ENCODE measurements at regions not wholly inside any gene's neighbourhood (a gene's known extent, or its start where the extent isn't known, plus 50 kb on each side); places are given as distances from the start of the nearest gene placed in this dataset.

DNA sequence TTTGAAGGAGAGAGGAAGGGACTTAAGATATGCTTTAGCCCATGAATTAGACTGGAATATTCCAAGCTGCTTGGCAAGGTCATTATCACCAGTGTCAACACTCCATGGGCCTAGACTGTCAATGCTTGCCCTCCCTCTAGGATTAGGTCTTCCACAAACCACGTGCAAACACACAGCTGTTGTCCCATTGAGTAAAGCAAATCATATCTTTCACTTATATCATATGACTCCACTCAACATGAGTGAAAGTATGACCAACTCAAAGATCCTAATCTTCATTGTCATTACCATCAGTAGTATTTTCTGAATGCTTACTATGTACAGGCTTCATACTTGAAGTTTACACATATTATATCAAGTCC lies 57.0 kb upstream of the GRAMD2B start (continued):
- TF ChIP-seq, protein P1, sequence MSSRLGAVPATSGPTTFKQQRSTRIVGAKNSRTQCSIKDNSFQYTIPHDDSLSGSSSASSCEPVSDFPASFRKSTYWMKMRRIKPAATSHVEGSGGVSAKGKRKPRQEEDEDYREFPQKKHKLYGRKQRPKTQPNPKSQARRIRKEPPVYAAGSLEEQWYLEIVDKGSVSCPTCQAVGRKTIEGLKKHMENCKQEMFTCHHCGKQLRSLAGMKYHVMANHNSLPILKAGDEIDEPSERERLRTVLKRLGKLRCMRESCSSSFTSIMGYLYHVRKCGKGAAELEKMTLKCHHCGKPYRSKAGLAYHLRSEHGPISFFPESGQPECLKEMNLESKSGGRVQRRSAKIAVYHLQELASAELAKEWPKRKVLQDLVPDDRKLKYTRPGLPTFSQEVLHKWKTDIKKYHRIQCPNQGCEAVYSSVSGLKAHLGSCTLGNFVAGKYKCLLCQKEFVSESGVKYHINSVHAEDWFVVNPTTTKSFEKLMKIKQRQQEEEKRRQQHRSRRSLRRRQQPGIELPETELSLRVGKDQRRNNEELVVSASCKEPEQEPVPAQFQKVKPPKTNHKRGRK (CRISPR knock-in tag; IDR thresholded peaks at IDR 0.05), result no peak
- TF ChIP-seq RORA (CRISPR knock-in tag; IDR thresholded peaks at IDR 0.05) (no peak), TOPORS (CRISPR knock-in tag; IDR thresholded peaks at IDR 0.05) (no peak), NR2C2 (CRISPR knock-in tag; IDR thresholded peaks at IDR 0.05; ENCODE audit: borderline replicate concordance) (no peak; the same call in 1 of the 2 replicates), ZNF703 (CRISPR knock-in tag; IDR thresholded peaks at IDR 0.05; ENCODE audit: borderline replicate concordance) (no peak), CHCHD3 (CRISPR knock-in tag; IDR thresholded peaks at IDR 0.05) (no peak), DNMT1 (CRISPR knock-in tag; IDR thresholded peaks at IDR 0.05) (no peak), ZNF75D (CRISPR knock-in tag; IDR thresholded peaks at IDR 0.05; ENCODE audit: borderline replicate concordance) (no peak), HDAC6 (IDR thresholded peaks at IDR 0.05; ENCODE audit: low read depth, low read length) (no peak), FOSL1 (CRISPR knock-in tag; IDR thresholded peaks at IDR 0.05; ENCODE audit: borderline replicate concordance) (no peak), HOXA3 (CRISPR knock-in tag; IDR thresholded peaks at IDR 0.05) (no peak), HMGXB4 (CRISPR knock-in tag; IDR thresholded peaks at IDR 0.05; ENCODE audit: borderline replicate concordance in 1 of 2, low read depth in 1 of 2) (no peak), ATM (IDR thresholded peaks at IDR 0.05; ENCODE audit: borderline replicate concordance) (no peak), KLF16 (CRISPR knock-in tag; IDR thresholded peaks at IDR 0.05) (no peak), PTBP1 (IDR thresholded peaks at IDR 0.05; ENCODE audit: low read depth, low read length, poor library complexity, severe bottlenecking) (no peak), KAT8 (CRISPR knock-in tag; IDR thresholded peaks at IDR 0.05) (no peak), ZKSCAN1 (IDR thresholded peaks at IDR 0.05; ENCODE audit: low read length) (no peak), ESRRA (CRISPR knock-in tag; IDR thresholded peaks at IDR 0.05; ENCODE audit: low read depth) (no peak), PAWR (CRISPR knock-in tag; IDR thresholded peaks at IDR 0.05; ENCODE audit: borderline replicate concordance) (no peak)
- TF ChIP-seq, protein P2, sequence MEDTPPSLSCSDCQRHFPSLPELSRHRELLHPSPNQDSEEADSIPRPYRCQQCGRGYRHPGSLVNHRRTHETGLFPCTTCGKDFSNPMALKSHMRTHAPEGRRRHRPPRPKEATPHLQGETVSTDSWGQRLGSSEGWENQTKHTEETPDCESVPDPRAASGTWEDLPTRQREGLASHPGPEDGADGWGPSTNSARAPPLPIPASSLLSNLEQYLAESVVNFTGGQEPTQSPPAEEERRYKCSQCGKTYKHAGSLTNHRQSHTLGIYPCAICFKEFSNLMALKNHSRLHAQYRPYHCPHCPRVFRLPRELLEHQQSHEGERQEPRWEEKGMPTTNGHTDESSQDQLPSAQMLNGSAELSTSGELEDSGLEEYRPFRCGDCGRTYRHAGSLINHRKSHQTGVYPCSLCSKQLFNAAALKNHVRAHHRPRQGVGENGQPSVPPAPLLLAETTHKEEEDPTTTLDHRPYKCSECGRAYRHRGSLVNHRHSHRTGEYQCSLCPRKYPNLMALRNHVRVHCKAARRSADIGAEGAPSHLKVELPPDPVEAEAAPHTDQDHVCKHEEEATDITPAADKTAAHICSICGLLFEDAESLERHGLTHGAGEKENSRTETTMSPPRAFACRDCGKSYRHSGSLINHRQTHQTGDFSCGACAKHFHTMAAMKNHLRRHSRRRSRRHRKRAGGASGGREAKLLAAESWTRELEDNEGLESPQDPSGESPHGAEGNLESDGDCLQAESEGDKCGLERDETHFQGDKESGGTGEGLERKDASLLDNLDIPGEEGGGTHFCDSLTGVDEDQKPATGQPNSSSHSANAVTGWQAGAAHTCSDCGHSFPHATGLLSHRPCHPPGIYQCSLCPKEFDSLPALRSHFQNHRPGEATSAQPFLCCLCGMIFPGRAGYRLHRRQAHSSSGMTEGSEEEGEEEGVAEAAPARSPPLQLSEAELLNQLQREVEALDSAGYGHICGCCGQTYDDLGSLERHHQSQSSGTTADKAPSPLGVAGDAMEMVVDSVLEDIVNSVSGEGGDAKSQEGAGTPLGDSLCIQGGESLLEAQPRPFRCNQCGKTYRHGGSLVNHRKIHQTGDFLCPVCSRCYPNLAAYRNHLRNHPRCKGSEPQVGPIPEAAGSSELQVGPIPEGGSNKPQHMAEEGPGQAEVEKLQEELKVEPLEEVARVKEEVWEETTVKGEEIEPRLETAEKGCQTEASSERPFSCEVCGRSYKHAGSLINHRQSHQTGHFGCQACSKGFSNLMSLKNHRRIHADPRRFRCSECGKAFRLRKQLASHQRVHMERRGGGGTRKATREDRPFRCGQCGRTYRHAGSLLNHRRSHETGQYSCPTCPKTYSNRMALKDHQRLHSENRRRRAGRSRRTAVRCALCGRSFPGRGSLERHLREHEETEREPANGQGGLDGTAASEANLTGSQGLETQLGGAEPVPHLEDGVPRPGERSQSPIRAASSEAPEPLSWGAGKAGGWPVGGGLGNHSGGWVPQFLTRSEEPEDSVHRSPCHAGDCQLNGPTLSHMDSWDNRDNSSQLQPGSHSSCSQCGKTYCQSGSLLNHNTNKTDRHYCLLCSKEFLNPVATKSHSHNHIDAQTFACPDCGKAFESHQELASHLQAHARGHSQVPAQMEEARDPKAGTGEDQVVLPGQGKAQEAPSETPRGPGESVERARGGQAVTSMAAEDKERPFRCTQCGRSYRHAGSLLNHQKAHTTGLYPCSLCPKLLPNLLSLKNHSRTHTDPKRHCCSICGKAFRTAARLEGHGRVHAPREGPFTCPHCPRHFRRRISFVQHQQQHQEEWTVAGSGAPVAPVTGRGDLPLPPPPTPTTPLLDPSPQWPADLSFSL (CRISPR knock-in tag; IDR thresholded peaks at IDR 0.05), result no peak
- TF ChIP-seq, protein P3, sequence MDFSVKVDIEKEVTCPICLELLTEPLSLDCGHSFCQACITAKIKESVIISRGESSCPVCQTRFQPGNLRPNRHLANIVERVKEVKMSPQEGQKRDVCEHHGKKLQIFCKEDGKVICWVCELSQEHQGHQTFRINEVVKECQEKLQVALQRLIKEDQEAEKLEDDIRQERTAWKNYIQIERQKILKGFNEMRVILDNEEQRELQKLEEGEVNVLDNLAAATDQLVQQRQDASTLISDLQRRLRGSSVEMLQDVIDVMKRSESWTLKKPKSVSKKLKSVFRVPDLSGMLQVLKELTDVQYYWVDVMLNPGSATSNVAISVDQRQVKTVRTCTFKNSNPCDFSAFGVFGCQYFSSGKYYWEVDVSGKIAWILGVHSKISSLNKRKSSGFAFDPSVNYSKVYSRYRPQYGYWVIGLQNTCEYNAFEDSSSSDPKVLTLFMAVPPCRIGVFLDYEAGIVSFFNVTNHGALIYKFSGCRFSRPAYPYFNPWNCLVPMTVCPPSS (IDR thresholded peaks at IDR 0.05), result no peak

All from HepG2 (cell line).